ENCODE measurements at regions not wholly inside any gene's neighbourhood (a gene's known extent, or its start where the extent isn't known, plus 50 kb on each side); places are given as distances from the start of the nearest gene placed in this dataset.

GRCh38 chr14:83988275-83988674, 1541.7 kb upstream of the FLRT2 start:
- DNase-seq (ENCODE audit: insufficient read length, low spot score) (no peak), FAIRE-seq (no peak)
- TF ChIP-seq CTCF (IDR thresholded peaks at IDR 0.05; ENCODE audit: insufficient read depth, missing control alignments), result no peak

- TF ChIP-seq CTCF (IDR thresholded peaks at IDR 0.05; ENCODE audit: insufficient read depth, missing control alignments), result no peak
- FAIRE-seq (no peak), DNase-seq (ENCODE audit: insufficient read length, low spot score) (no peak)
Measured at GRCh38 chr14:83991666-83992065, 1538.3 kb upstream of the FLRT2 start.

- no peak for DNase-seq (ENCODE audit: insufficient read length, low spot score)
- FAIRE-seq, result no peak
- no peak for TF ChIP-seq CTCF (IDR thresholded peaks at IDR 0.05; ENCODE audit: insufficient read depth, missing control alignments)
Measured at GRCh38 chr14:83992857-83993256, 1537.1 kb upstream of the FLRT2 start.

GRCh38 chr14:83993545-83993944, 1536.4 kb upstream of the FLRT2 start:
- TF ChIP-seq CTCF (IDR thresholded peaks at IDR 0.05; ENCODE audit: insufficient read depth, missing control alignments), result no peak
- FAIRE-seq, result no peak

GRCh38 chr14:83994020-83994419, 1535.9 kb upstream of the FLRT2 start:
- FAIRE-seq, result no peak
- no peak for DNase-seq (ENCODE audit: insufficient read length, low spot score)
- no peak for TF ChIP-seq CTCF (IDR thresholded peaks at IDR 0.05; ENCODE audit: insufficient read depth, missing control alignments)

More at GRCh38 chr14:83993545-83993944, 1536.4 kb upstream of the FLRT2 start:
- no peak for DNase-seq (ENCODE audit: insufficient read length, low spot score)

GRCh38 chr14:84001023-84001422, 1528.9 kb upstream of the FLRT2 start:
- TF ChIP-seq CTCF (IDR thresholded peaks at IDR 0.05; ENCODE audit: insufficient read depth, missing control alignments), result no peak
- FAIRE-seq (no peak), DNase-seq (ENCODE audit: insufficient read length, low spot score) (no peak)

- FAIRE-seq (no peak), DNase-seq (ENCODE audit: insufficient read length, low spot score) (no peak)
- no peak for TF ChIP-seq CTCF (IDR thresholded peaks at IDR 0.05; ENCODE audit: insufficient read depth, missing control alignments)
Measured at GRCh38 chr14:84003346-84003745, 1526.6 kb upstream of the FLRT2 start.
